ENCODE measurements at regions not wholly inside any gene's neighbourhood (a gene's known extent, or its start where the extent isn't known, plus 50 kb on each side); places are given as distances from the start of the nearest gene placed in this dataset.

DNA sequence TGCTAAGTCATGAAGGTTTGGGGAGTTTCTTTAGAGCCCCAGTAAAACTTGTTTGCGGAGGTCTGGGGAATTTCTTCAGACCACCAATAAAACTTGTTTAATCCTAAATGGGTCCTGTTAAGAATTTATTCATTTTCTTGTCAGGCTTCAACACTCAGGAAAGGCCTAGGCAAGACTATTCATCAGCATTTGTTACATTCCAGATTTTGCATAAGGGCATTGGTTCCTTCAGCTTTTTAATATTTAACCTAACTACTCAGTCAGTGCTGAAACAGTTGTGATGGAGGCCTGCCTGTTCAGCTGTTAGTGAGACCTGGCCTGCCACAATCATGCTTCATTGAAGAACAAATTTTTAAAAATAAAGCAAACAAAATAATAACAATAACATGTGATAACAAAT is 954.2 kb upstream of the SEMA6D start:
- Histone ChIP-seq H3K36me3 (ENCODE audit: insufficient read depth, low read length) (no peaks in the 10 kb centered on the region), H4K20me1 (ENCODE audit: insufficient read depth, low read length) (no peaks in the 10 kb centered on the region), H3K79me2 (ENCODE audit: insufficient read depth, low read depth, low read length) (no peaks in the 10 kb centered on the region), H3K4me1 (ENCODE audit: insufficient read depth, low read length, poor library complexity, severe bottlenecking) (no peaks in the 10 kb centered on the region), H2AFZ (ENCODE audit: low read length) (no peak overlapping the region), H3K9me2 (ENCODE audit: insufficient read depth, low read length) (no peaks in the 10 kb centered on the region), H3K4me2 (ENCODE audit: low read length) (no peak overlapping the region), H3K4me3 (ENCODE audit: low read depth, low read length, poor library complexity, severe bottlenecking) (no peak overlapping the region), H3K9me3 (ENCODE audit: low read length) (no peaks in the 10 kb centered on the region), H3K27ac (ENCODE audit: low read depth, low read length, poor library complexity, severe bottlenecking) (no peak overlapping the region)
- TF ChIP-seq EZH2phosphoT487 (IDR thresholded peaks at IDR 0.05; ENCODE audit: borderline replicate concordance, low read depth, low read length), result no peak
- TF ChIP-seq, protein P1, sequence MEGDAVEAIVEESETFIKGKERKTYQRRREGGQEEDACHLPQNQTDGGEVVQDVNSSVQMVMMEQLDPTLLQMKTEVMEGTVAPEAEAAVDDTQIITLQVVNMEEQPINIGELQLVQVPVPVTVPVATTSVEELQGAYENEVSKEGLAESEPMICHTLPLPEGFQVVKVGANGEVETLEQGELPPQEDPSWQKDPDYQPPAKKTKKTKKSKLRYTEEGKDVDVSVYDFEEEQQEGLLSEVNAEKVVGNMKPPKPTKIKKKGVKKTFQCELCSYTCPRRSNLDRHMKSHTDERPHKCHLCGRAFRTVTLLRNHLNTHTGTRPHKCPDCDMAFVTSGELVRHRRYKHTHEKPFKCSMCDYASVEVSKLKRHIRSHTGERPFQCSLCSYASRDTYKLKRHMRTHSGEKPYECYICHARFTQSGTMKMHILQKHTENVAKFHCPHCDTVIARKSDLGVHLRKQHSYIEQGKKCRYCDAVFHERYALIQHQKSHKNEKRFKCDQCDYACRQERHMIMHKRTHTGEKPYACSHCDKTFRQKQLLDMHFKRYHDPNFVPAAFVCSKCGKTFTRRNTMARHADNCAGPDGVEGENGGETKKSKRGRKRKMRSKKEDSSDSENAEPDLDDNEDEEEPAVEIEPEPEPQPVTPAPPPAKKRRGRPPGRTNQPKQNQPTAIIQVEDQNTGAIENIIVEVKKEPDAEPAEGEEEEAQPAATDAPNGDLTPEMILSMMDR (conservative IDR thresholded peaks at IDR 0.05; ENCODE audit: low read length), result no peak
- no peak for DNase-seq (ENCODE audit: low spot score)
- ChIA-PET POLR2A (no interaction called here), CTCF (ENCODE audit: unreplicated experiment) (no interaction called here)
- intact Hi-C loops (cut with micrococcal nuclease; ENCODE audit: unreplicated experiment), result no loop called here
- no TSS peak for BruUV-seq (replicated peaks)

DNA sequence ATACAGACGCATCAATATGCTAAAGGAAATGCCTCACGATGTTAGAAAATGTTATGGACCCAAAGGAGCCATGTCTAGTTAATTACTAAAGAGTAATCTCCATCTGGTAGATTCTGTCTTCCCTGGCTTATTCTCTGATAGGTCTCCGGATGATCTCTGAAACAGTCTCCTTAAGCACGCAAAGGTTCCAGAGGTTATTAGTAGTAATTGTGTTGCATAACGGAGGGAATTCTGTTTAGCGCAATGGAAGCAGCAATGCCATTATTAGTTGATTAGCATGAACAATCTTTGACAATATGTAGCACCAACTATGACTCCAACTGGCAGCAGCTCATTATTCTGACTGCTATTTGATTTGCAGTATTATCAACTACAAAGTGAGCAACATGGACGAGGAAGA is 952.5 kb upstream of the SEMA6D start:
- Histone ChIP-seq H3K27ac (ENCODE audit: low read depth, low read length, poor library complexity, severe bottlenecking) (no peak overlapping the region), H3K36me3 (ENCODE audit: insufficient read depth, low read length) (no peaks in the 10 kb centered on the region), H4K20me1 (ENCODE audit: insufficient read depth, low read length) (no peaks in the 10 kb centered on the region), H3K9me2 (ENCODE audit: insufficient read depth, low read length) (no peaks in the 10 kb centered on the region), H3K4me3 (ENCODE audit: low read depth, low read length, poor library complexity, severe bottlenecking) (no peak overlapping the region), H3K4me1 (ENCODE audit: insufficient read depth, low read length, poor library complexity, severe bottlenecking) (no peaks in the 10 kb centered on the region), H2AFZ (ENCODE audit: low read length) (no peak overlapping the region), H3K9me3 (ENCODE audit: low read length) (0 out of 2 replicates have a peak, but pooled peaks cover 5% of the 10 kb centered on the region), H3K4me2 (ENCODE audit: low read length) (no peak overlapping the region), H3K79me2 (ENCODE audit: insufficient read depth, low read depth, low read length) (no peaks in the 10 kb centered on the region)
- DNase-seq (ENCODE audit: low spot score), result no peak
- TF ChIP-seq, protein P1 (conservative IDR thresholded peaks at IDR 0.05; ENCODE audit: low read length), result no peak
- TF ChIP-seq EZH2phosphoT487 (IDR thresholded peaks at IDR 0.05; ENCODE audit: borderline replicate concordance, low read depth, low read length), result no peak
- CTCF ChIA-PET (ENCODE audit: unreplicated experiment), result no interaction called here
- POLR2A ChIA-PET, result no interaction called here
- no TSS peak for BruUV-seq (replicated peaks)
- intact Hi-C loops (cut with micrococcal nuclease; ENCODE audit: unreplicated experiment), result no loop called here

- Histone ChIP-seq H3K9me3 (ENCODE audit: low read length) (0 out of 2 replicates have a peak, but pooled peaks cover 5% of the 10 kb centered on the region), H4K20me1 (ENCODE audit: insufficient read depth, low read length) (no peaks in the 10 kb centered on the region), H3K9me2 (ENCODE audit: insufficient read depth, low read length) (no peaks in the 10 kb centered on the region), H3K4me2 (ENCODE audit: low read length) (no peak overlapping the region), H3K36me3 (ENCODE audit: insufficient read depth, low read length) (no peaks in the 10 kb centered on the region), H3K4me3 (ENCODE audit: low read depth, low read length, poor library complexity, severe bottlenecking) (no peak overlapping the region), H2AFZ (ENCODE audit: low read length) (no peak overlapping the region), H3K27ac (ENCODE audit: low read depth, low read length, poor library complexity, severe bottlenecking) (no peak overlapping the region), H3K79me2 (ENCODE audit: insufficient read depth, low read depth, low read length) (no peaks in the 10 kb centered on the region), H3K4me1 (ENCODE audit: insufficient read depth, low read length, poor library complexity, severe bottlenecking) (no peaks in the 10 kb centered on the region)
- no peak for DNase-seq (ENCODE audit: low spot score)
- CTCF ChIA-PET (ENCODE audit: unreplicated experiment), result no interaction called here
- no TSS peak for BruUV-seq (replicated peaks)
- TF ChIP-seq, protein P1 (conservative IDR thresholded peaks at IDR 0.05; ENCODE audit: low read length), result no peak
- TF ChIP-seq EZH2phosphoT487 (IDR thresholded peaks at IDR 0.05; ENCODE audit: borderline replicate concordance, low read depth, low read length), result no peak
- intact Hi-C loops (cut with micrococcal nuclease; ENCODE audit: unreplicated experiment), result no loop called here
- POLR2A ChIA-PET, result no interaction called here
Observed at GRCh38 chr15:46766021-46766420, 951.3 kb upstream of the SEMA6D start.

Measured in OCI-LY7 (cell line).